ENCODE measurements at regions not wholly inside any gene's neighbourhood (a gene's known extent, or its start where the extent isn't known, plus 50 kb on each side); places are given as distances from the start of the nearest gene placed in this dataset.

DNA sequence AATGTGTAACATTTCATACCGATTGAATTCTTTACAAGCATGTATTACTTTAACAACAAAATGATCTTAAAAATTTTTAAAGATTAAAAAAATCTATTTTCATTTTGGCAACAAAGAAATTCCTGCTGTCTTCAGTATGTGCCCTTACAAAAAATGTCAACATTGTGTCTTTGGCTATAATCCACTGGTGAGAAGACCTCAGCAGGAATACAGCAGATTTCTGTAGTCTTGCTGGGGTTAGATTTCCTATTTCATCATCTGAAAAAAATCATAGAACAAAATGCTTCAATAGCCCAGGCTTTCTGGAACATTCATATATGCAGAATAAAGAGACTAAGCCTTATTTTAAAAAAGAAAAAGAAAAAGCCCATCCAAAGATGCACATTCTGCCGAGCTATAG lies 129.1 kb upstream of the CA10 start:
- TF ChIP-seq POLR2A (IDR thresholded peaks at IDR 0.05) (no peak), EP300 (IDR thresholded peaks at IDR 0.05) (no peak), POLR2AphosphoS5 (IDR thresholded peaks at IDR 0.05) (no peak)
- TF ChIP-seq, protein P1, sequence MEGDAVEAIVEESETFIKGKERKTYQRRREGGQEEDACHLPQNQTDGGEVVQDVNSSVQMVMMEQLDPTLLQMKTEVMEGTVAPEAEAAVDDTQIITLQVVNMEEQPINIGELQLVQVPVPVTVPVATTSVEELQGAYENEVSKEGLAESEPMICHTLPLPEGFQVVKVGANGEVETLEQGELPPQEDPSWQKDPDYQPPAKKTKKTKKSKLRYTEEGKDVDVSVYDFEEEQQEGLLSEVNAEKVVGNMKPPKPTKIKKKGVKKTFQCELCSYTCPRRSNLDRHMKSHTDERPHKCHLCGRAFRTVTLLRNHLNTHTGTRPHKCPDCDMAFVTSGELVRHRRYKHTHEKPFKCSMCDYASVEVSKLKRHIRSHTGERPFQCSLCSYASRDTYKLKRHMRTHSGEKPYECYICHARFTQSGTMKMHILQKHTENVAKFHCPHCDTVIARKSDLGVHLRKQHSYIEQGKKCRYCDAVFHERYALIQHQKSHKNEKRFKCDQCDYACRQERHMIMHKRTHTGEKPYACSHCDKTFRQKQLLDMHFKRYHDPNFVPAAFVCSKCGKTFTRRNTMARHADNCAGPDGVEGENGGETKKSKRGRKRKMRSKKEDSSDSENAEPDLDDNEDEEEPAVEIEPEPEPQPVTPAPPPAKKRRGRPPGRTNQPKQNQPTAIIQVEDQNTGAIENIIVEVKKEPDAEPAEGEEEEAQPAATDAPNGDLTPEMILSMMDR (IDR thresholded peaks at IDR 0.05), result no peak

All from stomach (tissue), 4 donors.